ENCODE measurements at regions not wholly inside any gene's neighbourhood (a gene's known extent, or its start where the extent isn't known, plus 50 kb on each side); places are given as distances from the start of the nearest gene placed in this dataset.

- H3K4me1 Mint-ChIP-seq, result peaks cover 13% of the 10 kb centered on the region
- H3K79me2 ChIP-seq (ENCODE audit: low read depth), result no peaks in the 10 kb centered on the region
- TF ChIP-seq EZH2 (IDR thresholded peaks at IDR 0.05), result no peak
- TF ChIP-seq EZH2phosphoT487 (IDR thresholded peaks at IDR 0.05), result no peak
- TF ChIP-seq CTCF (IDR thresholded peaks at IDR 0.05), result no peak
- no peak overlapping the region for H3K27ac ChIP-seq
- H4K20me1 ChIP-seq (ENCODE audit: low read depth), result no peaks in the 10 kb centered on the region
- H3K4me3 Mint-ChIP-seq, result no peak overlapping the region
- no peaks in the 10 kb centered on the region for H3K36me3 ChIP-seq
- H3K9me3 ChIP-seq (ENCODE audit: low read depth), result no peaks in the 10 kb centered on the region
- H2AFZ ChIP-seq (replicated peaks), result peak overlapping the region; percentile 61
- no peak overlapping the region for H3K4me2 ChIP-seq
- H3K27me3 Mint-ChIP-seq (ENCODE audit: insufficient read depth, low read depth), result peaks cover 6% of the 10 kb centered on the region
- no peaks in the 10 kb centered on the region for H3K9me3 Mint-ChIP-seq
- H3K4me1 ChIP-seq, result peaks cover 18% of the 10 kb centered on the region
- no peak overlapping the region for H3K4me3 ChIP-seq
- H3K27me3 ChIP-seq, result no peaks in the 10 kb centered on the region
- H3K27ac Mint-ChIP-seq, result peak overlapping the region; percentile 21
- H3F3A ChIP-seq (ENCODE audit: low read depth), result no peaks in the 10 kb centered on the region
- no peaks in the 10 kb centered on the region for H3K36me3 Mint-ChIP-seq
- H3K9ac ChIP-seq, result no peak overlapping the region
- peak; percentile 10 for DNase-seq (ENCODE audit: low spot score)
Measured at GRCh38 chr13:77480066-77480465, 55.4 kb upstream of the SCEL start.

- no peak for TF ChIP-seq EZH2phosphoT487 (IDR thresholded peaks at IDR 0.05)
- no peak for TF ChIP-seq CTCF (IDR thresholded peaks at IDR 0.05)
- no peak for TF ChIP-seq EZH2 (IDR thresholded peaks at IDR 0.05)
- H3K4me2 ChIP-seq, result no peak overlapping the region
- H4K20me1 ChIP-seq (ENCODE audit: low read depth), result no peaks in the 10 kb centered on the region
- peak overlapping the region; percentile 96 for H2AFZ ChIP-seq (replicated peaks)
- H3K27ac ChIP-seq, result no peak overlapping the region
- H3K36me3 ChIP-seq, result no peaks in the 10 kb centered on the region
- H3K79me2 ChIP-seq (ENCODE audit: low read depth), result no peaks in the 10 kb centered on the region
- Mint-ChIP-seq H3K9me3 (peaks cover 4% of the 10 kb centered on the region), H3K27me3 (ENCODE audit: insufficient read depth, low read depth) (peaks cover 8% of the 10 kb centered on the region), H3K36me3 (no peaks in the 10 kb centered on the region), H3K4me1 (peaks cover 13% of the 10 kb centered on the region), H3K4me3 (no peak overlapping the region), H3K27ac (no peak overlapping the region)
- H3K4me3 ChIP-seq, result no peak overlapping the region
- H3K27me3 ChIP-seq, result no peaks in the 10 kb centered on the region
- no peaks in the 10 kb centered on the region for H3F3A ChIP-seq (ENCODE audit: low read depth)
- DNase-seq (ENCODE audit: low spot score), result no peak
- peaks cover 18% of the 10 kb centered on the region for H3K4me1 ChIP-seq
- H3K9me3 ChIP-seq (ENCODE audit: low read depth), result no peaks in the 10 kb centered on the region
- no peak overlapping the region for H3K9ac ChIP-seq
Measured at GRCh38 chr13:77479326-77479725, 56.2 kb upstream of the SCEL start.

GRCh38 chr13:77477299-77477848 lies 58.1 kb upstream of the SCEL start:
- H3K4me1 ChIP-seq, result peaks cover 18% of the 10 kb centered on the region
- H3K79me2 ChIP-seq (ENCODE audit: low read depth), result no peaks in the 10 kb centered on the region
- H3K4me3 ChIP-seq, result peak overlapping the region; percentile 51
- Mint-ChIP-seq H3K27ac (no peak overlapping the region), H3K4me3 (no peak overlapping the region), H3K27me3 (ENCODE audit: insufficient read depth, low read depth) (peaks cover 12% of the 10 kb centered on the region), H3K36me3 (no peaks in the 10 kb centered on the region), H3K9me3 (peaks cover 4% of the 10 kb centered on the region), H3K4me1 (peaks cover 13% of the 10 kb centered on the region)
- no peak for DNase-seq (ENCODE audit: low spot score)
- peak overlapping the region; percentile 75 for H3K4me2 ChIP-seq
- H3F3A ChIP-seq (ENCODE audit: low read depth), result no peaks in the 10 kb centered on the region
- no peaks in the 10 kb centered on the region for H3K36me3 ChIP-seq
- peak overlapping the region; percentile 96 for H2AFZ ChIP-seq (replicated peaks)
- H3K27ac ChIP-seq, result no peak overlapping the region
- no peaks in the 10 kb centered on the region for H3K9me3 ChIP-seq (ENCODE audit: low read depth)
- no peaks in the 10 kb centered on the region for H3K27me3 ChIP-seq
- H4K20me1 ChIP-seq (ENCODE audit: low read depth), result no peaks in the 10 kb centered on the region
- H3K9ac ChIP-seq, result no peak overlapping the region
- no peak for TF ChIP-seq EZH2phosphoT487 (IDR thresholded peaks at IDR 0.05)
- no peak for TF ChIP-seq CTCF (IDR thresholded peaks at IDR 0.05)
- TF ChIP-seq EZH2 (IDR thresholded peaks at IDR 0.05), result no peak
